ENCODE measurements at regions not wholly inside any gene's neighbourhood (a gene's known extent, or its start where the extent isn't known, plus 50 kb on each side); places are given as distances from the start of the nearest gene placed in this dataset.

DNA sequence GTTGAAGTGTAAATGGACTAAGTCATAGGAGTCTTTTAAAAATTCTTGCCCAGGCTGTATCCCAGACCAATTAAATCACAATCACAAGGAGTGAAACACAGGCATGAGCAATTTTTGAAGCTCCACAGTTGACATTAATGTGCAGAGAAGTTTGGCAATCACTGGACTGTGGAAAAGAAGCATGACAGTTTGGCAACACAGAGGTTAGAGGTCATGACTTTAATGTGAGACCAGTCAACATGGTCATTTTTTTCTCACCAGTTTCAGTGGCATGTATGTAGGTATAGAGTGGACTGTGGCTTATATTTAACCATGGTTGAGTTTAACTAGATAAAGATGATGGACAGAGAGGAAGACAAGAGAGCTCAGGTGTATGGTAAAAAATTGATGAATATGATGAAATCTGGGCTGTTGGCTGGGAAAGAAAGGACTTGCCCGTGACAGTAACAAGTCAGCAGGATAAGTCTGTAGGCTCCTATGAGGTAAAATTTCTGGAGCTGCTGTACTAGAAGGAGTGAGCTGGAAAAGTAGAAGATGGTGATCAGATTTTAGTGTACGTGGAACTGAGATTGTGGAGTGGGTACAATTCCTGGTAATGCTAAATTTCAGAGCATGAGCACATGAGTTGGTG lies 432.2 kb upstream of the GHITM start:
- Histone ChIP-seq H3K27ac (peak overlapping the region in 1 of 3 donors; percentile 44), H3K4me3 (no peak overlapping the region), H3K36me3 (no peaks in the 10 kb centered on the region), H3K9me3 (no peaks in the 10 kb centered on the region), H3K4me1 (peaks cover 0 to 32% (median 13%) of the 10 kb centered on the region in 4 donors), H3K27me3 (no peaks in the 10 kb centered on the region)
- 38% methylated on average over 2 of the region's 2 CpGs for WGBS (ENCODE audit: insufficient coverage, low coverage, low lambda C conversion rate, missing lambda C conversion rate)
- TF ChIP-seq POLR2A (IDR thresholded peaks at IDR 0.05): no peak
- TF ChIP-seq, protein P1, sequence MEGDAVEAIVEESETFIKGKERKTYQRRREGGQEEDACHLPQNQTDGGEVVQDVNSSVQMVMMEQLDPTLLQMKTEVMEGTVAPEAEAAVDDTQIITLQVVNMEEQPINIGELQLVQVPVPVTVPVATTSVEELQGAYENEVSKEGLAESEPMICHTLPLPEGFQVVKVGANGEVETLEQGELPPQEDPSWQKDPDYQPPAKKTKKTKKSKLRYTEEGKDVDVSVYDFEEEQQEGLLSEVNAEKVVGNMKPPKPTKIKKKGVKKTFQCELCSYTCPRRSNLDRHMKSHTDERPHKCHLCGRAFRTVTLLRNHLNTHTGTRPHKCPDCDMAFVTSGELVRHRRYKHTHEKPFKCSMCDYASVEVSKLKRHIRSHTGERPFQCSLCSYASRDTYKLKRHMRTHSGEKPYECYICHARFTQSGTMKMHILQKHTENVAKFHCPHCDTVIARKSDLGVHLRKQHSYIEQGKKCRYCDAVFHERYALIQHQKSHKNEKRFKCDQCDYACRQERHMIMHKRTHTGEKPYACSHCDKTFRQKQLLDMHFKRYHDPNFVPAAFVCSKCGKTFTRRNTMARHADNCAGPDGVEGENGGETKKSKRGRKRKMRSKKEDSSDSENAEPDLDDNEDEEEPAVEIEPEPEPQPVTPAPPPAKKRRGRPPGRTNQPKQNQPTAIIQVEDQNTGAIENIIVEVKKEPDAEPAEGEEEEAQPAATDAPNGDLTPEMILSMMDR (IDR thresholded peaks at IDR 0.05): no peak
- intact Hi-C loops (cut with DNase I): no loop called here
- ATAC-seq (peak; percentile 67 to 79 (median 77)), DNase-seq (no peak)

DNA sequence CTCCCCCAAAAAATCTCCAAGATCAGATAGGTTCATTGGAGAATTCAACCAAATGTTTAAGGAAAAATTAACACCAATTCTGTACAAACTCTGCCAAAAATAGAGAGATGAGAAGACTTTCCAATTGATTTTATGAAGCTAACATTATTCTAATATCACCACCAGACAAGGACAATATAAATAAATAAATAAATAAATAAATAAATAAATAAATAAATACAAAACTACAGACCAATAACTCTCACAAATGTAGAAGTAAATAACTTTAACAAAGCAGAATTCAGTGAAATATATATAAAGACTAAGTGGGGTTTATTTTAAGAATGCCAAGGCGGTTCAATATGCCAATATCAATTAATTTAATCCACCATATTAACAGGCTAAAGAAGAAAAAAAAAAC lies 425.9 kb upstream of the GHITM start:
- WGBS (ENCODE audit: insufficient coverage, low coverage, low lambda C conversion rate, missing lambda C conversion rate): 78% methylated on average over 1 of the region's 1 CpG
- intact Hi-C loops (cut with DNase I): no loop called here
- no peaks in the 10 kb centered on the region for H3K27me3 ChIP-seq

DNA sequence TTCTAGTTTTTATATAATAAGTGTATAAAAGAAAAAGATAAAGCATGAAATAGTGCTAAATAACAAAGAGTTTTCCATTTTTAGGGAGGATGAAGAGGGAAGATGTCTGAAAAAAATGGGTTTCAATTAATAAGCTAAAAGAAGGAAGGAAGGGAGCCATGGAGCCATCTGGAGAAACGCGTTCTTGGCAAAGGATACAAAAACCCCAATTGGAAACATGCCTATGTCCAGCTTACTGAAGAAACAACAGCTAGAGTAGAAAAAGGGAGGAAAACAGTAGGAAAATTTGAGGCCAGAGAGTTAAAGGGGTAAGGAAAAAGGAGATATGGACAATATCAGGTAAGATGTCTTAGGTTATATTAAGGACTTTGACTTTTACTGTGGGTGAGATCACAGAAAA lies 416.2 kb upstream of the GHITM start:
- DNase-seq: no peak
- intact Hi-C loops (cut with DNase I): no loop called here
- no peak for ATAC-seq
- TF ChIP-seq, protein P1 (IDR thresholded peaks at IDR 0.05): no peak
- TF ChIP-seq POLR2A (IDR thresholded peaks at IDR 0.05): no peak
- Histone ChIP-seq H3K4me3 (no peak overlapping the region), H3K27ac (no peak overlapping the region), H3K27me3 (no peaks in the 10 kb centered on the region), H3K36me3 (no peaks in the 10 kb centered on the region), H3K4me1 (no peaks in the 10 kb centered on the region), H3K9me3 (no peaks in the 10 kb centered on the region)
- 40% methylated on average over 1 of the region's 2 CpGs for WGBS (ENCODE audit: insufficient coverage, low coverage, low lambda C conversion rate, missing lambda C conversion rate)

More for the DNA sequence above, 425.9 kb upstream of the GHITM start:
- TF ChIP-seq POLR2A (IDR thresholded peaks at IDR 0.05): no peak
- TF ChIP-seq, protein P1 (IDR thresholded peaks at IDR 0.05): no peak
- no peak overlapping the region for H3K27ac ChIP-seq
- no peaks in the 10 kb centered on the region for H3K4me1 ChIP-seq
- no peaks in the 10 kb centered on the region for H3K9me3 ChIP-seq
- H3K36me3 ChIP-seq: no peaks in the 10 kb centered on the region
- H3K4me3 ChIP-seq: no peak overlapping the region
- no peak for DNase-seq
- ATAC-seq: no peak

DNA sequence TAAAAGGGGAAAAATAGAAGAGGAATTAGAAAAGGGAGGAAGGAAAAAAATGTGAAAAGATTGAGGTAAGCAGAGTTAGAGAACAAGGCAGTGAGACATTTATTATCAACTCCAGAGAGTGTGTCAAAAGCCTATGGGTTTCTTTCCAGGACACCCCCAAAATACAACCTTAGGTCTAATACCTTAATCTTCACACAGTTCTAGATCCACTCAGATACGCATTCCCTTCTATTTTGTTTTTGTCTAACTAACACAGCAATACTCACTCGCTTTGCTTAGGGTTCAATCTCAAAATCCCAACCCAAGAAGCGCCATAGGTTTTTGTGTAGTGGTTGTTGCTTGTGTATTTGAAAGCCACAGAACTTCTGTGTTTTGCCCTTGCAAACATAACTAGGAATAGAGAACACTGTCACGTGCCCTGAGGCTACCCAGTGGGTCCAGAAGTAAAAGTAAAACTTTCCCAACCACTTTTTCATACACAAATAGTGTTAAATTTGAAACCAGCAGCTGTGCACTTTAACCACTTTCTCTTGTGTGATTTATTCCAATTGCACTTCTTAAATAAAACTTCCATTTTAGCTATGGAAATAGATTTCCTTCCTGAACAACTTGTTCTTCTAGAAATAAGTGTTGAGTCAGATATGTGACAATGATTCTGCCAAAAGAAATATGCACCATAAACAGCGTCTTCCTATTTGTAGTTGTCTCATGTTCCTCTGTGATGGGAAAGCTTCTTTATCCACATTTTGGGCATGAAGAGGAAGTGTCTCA lies 414.7 kb upstream of the GHITM start:
- no peaks in the 10 kb centered on the region for H3K36me3 ChIP-seq
- H3K4me1 ChIP-seq: no peaks in the 10 kb centered on the region
- TF ChIP-seq, protein P1 (IDR thresholded peaks at IDR 0.05): no peak
- TF ChIP-seq POLR2A (IDR thresholded peaks at IDR 0.05): no peak
- no peaks in the 10 kb centered on the region for H3K27me3 ChIP-seq
- no peak overlapping the region for H3K4me3 ChIP-seq
- intact Hi-C loops (cut with DNase I): no loop called here
- ATAC-seq: no peak
- H3K27ac ChIP-seq: no peak overlapping the region
- no peaks in the 10 kb centered on the region for H3K9me3 ChIP-seq
- 63% methylated on average over 5 of the region's 5 CpGs for WGBS (ENCODE audit: insufficient coverage, low coverage, low lambda C conversion rate, missing lambda C conversion rate)
- DNase-seq: no peak
